Mesendoderm (in vitro differentiated cells): ENCODE measurements at regions not wholly inside any gene's neighbourhood (a gene's known extent, or its start where the extent isn't known, plus 50 kb on each side); places are given as distances from the start of the nearest gene placed in this dataset.

Experiments
- DNase-seq: peaks from one replicate; pipeline ENCODE4 v3.0.0; 2013
- H2AK5ac ChIP-seq: 2 replicates; pipeline ENCODE4 v1.6.1; 2013; ENCODE audit warnings: low read length, inconsistent platforms
- H2BK120ac ChIP-seq: 2 replicates; pipeline ENCODE4 v1.6.1; 2013; ENCODE audit warnings: low read depth, mild to moderate bottlenecking, low read length, moderate library complexity, mixed read lengths
- H2BK15ac ChIP-seq: replicated peaks from 2 replicates; pipeline ENCODE4 v1.6.1; 2013; ENCODE audit warnings: low read depth, mild to moderate bottlenecking, moderate library complexity
- H2BK5ac ChIP-seq: 2 replicates; pipeline ENCODE4 v1.6.1; 2013; ENCODE audit warnings: low read length, inconsistent platforms
- H3K18ac ChIP-seq: 2 replicates; pipeline ENCODE4 v1.6.1; 2013; ENCODE audit warnings: mild to moderate bottlenecking, low read length, mixed read lengths
- H3K23ac ChIP-seq: one replicate; pipeline ENCODE4 v1.6.1; 2013; ENCODE audit warnings: low read length
- H3K27ac ChIP-seq: 2 replicates; pipeline ENCODE4 v1.5.1; 2013; ENCODE audit warnings: low read depth, mild to moderate bottlenecking, inconsistent platforms, low read length, moderate library complexity
- H3K27me3 ChIP-seq: 2 replicates; pipeline ENCODE4 v1.6.1; 2013; ENCODE audit warnings: low read length, control low read depth, mild to moderate bottlenecking, inconsistent platforms; ENCODE audit not compliant: insufficient read depth, poor library complexity
- H3K36me3 ChIP-seq: 2 replicates; pipeline ENCODE4 v1.6.1; 2013; ENCODE audit warnings: low read length, inconsistent platforms; ENCODE audit not compliant: control insufficient read depth, insufficient read depth
- H3K4ac ChIP-seq: one replicate; pipeline ENCODE4 v1.6.1; 2013; ENCODE audit warnings: low read depth, mild to moderate bottlenecking, low read length, moderate library complexity
- H3K4me1 ChIP-seq: 2 replicates; pipeline ENCODE4 v1.6.1; 2013; ENCODE audit warnings: low read depth, low read length, inconsistent platforms; ENCODE audit not compliant: control insufficient read depth
- H3K4me2 ChIP-seq: 2 replicates; pipeline ENCODE4 v1.6.1; 2013; ENCODE audit warnings: low read length
- H3K4me3 ChIP-seq: 2 replicates; pipeline ENCODE4 v1.5.1; 2013; ENCODE audit warnings: mild to moderate bottlenecking, low read length
- H3K56ac ChIP-seq: one replicate; pipeline ENCODE4 v1.6.1; 2013; ENCODE audit warnings: low read length
- H3K79me1 ChIP-seq: 2 replicates; pipeline ENCODE4 v1.6.1; 2013; ENCODE audit warnings: low read length, inconsistent platforms
- H3K79me2 ChIP-seq: 2 replicates; pipeline ENCODE4 v1.6.1; 2013; ENCODE audit warnings: mild to moderate bottlenecking, low read length; ENCODE audit not compliant: control insufficient read depth, insufficient read depth
- H3K9ac ChIP-seq: 2 replicates; pipeline ENCODE4 v1.6.1; 2013; ENCODE audit warnings: low read length, inconsistent platforms
- H4K5ac ChIP-seq: one replicate; pipeline ENCODE4 v1.6.1; 2013; ENCODE audit warnings: low read length
- H4K8ac ChIP-seq: one replicate; pipeline ENCODE4 v1.6.1; 2013; ENCODE audit warnings: low read depth, mild to moderate bottlenecking, control low read depth, low read length, moderate library complexity
- WGBS: extraction: QIAGEN DNeasy Blood & Tissue Kit; methylation state at CpG from one replicate; pipeline ENCODE4 v1.1.7; 2013; ENCODE audit warnings: low lambda C conversion rate, missing lambda C conversion rate; ENCODE audit not compliant: insufficient coverage; ENCODE audit errors: extremely low coverage; 5-methylcytosine and 5-hydroxymethylcytosine counted together

- no peak overlapping the region for H3K56ac ChIP-seq
- no peak overlapping the region for H3K23ac ChIP-seq
- H3K9ac ChIP-seq = no peak overlapping the region
- no peaks in the 10 kb centered on the region for H3K79me1 ChIP-seq
- no peak overlapping the region for H2AK5ac ChIP-seq
- no peak overlapping the region for H2BK120ac ChIP-seq
- H3K4me2 ChIP-seq = no peak overlapping the region
- no peaks in the 10 kb centered on the region for H3K27me3 ChIP-seq
- H3K27ac ChIP-seq = no peak overlapping the region
- no CpG with 5 or more reads among the region's 8 CpGs for WGBS
- H3K4ac ChIP-seq = no peak overlapping the region
- H3K4me1 ChIP-seq = no peaks in the 10 kb centered on the region
- H2BK5ac ChIP-seq = no peak overlapping the region
- H3K18ac ChIP-seq = no peak overlapping the region
- no peak overlapping the region for H2BK15ac ChIP-seq
- no peak overlapping the region for H4K5ac ChIP-seq
- H4K8ac ChIP-seq = no peak overlapping the region
- no peak for DNase-seq
- no peaks in the 10 kb centered on the region for H3K36me3 ChIP-seq
- H3K79me2 ChIP-seq = no peaks in the 10 kb centered on the region
- no peak overlapping the region for H3K4me3 ChIP-seq
Measured at GRCh38 chr5:112616812-112617547, 120.7 kb upstream of the APC start.

- H3K4me2 ChIP-seq = no peak overlapping the region
- no peak overlapping the region for H2AK5ac ChIP-seq
- no peak overlapping the region for H4K8ac ChIP-seq
- H3K36me3 ChIP-seq = no peaks in the 10 kb centered on the region
- WGBS = no CpG with 5 or more reads among the region's 3 CpGs
- no peak overlapping the region for H3K23ac ChIP-seq
- H3K79me1 ChIP-seq = no peaks in the 10 kb centered on the region
- H3K9ac ChIP-seq = no peak overlapping the region
- H2BK15ac ChIP-seq = no peak overlapping the region
- H3K27me3 ChIP-seq = no peaks in the 10 kb centered on the region
- H3K56ac ChIP-seq = no peak overlapping the region
- H2BK120ac ChIP-seq = no peak overlapping the region
- peaks cover 5% of the 10 kb centered on the region for H3K4me1 ChIP-seq
- H3K4me3 ChIP-seq = no peak overlapping the region
- H3K79me2 ChIP-seq = no peaks in the 10 kb centered on the region
- no peak overlapping the region for H3K18ac ChIP-seq
- DNase-seq = no peak
- no peak overlapping the region for H4K5ac ChIP-seq
- no peak overlapping the region for H2BK5ac ChIP-seq
- no peak overlapping the region for H3K4ac ChIP-seq
- H3K27ac ChIP-seq = no peak overlapping the region
Measured at GRCh38 chr5:112625246-112625645, 112.4 kb upstream of the APC start.

- Histone ChIP-seq H3K4me1 (peaks cover 5% of the 10 kb centered on the region), H3K27ac (no peak overlapping the region), H4K5ac (no peak overlapping the region), H3K36me3 (no peaks in the 10 kb centered on the region), H3K4me3 (no peak overlapping the region), H2BK5ac (no peak overlapping the region), H4K8ac (no peak overlapping the region), H3K79me2 (no peaks in the 10 kb centered on the region), H3K79me1 (no peaks in the 10 kb centered on the region), H3K18ac (no peak overlapping the region), H3K9ac (no peak overlapping the region), H3K23ac (no peak overlapping the region), H2BK15ac (no peak overlapping the region), H2AK5ac (no peak overlapping the region), H3K4me2 (no peak overlapping the region), H3K4ac (no peak overlapping the region), H2BK120ac (no peak overlapping the region), H3K27me3 (no peaks in the 10 kb centered on the region), H3K56ac (no peak overlapping the region)
- no CpG with 5 or more reads among the region's 4 CpGs for WGBS
- DNase-seq = no peak
Measured at GRCh38 chr5:112625689-112626438, 111.8 kb upstream of the APC start.

- H2AK5ac ChIP-seq = no peak overlapping the region
- no CpG with 5 or more reads among the region's 4 CpGs for WGBS
- H2BK5ac ChIP-seq = no peak overlapping the region
- no peaks in the 10 kb centered on the region for H3K36me3 ChIP-seq
- no peaks in the 10 kb centered on the region for H3K79me1 ChIP-seq
- H3K4me2 ChIP-seq = no peak overlapping the region
- no peak overlapping the region for H3K27ac ChIP-seq
- H3K4me1 ChIP-seq = peaks cover 5% of the 10 kb centered on the region
- H3K27me3 ChIP-seq = no peaks in the 10 kb centered on the region
- H2BK15ac ChIP-seq = no peak overlapping the region
- no peak overlapping the region for H2BK120ac ChIP-seq
- no peak overlapping the region for H3K56ac ChIP-seq
- H3K4me3 ChIP-seq = no peak overlapping the region
- no peak overlapping the region for H3K23ac ChIP-seq
- no peak for DNase-seq
- H3K4ac ChIP-seq = no peak overlapping the region
- H3K9ac ChIP-seq = no peak overlapping the region
- H3K18ac ChIP-seq = no peak overlapping the region
- no peak overlapping the region for H4K8ac ChIP-seq
- H3K79me2 ChIP-seq = no peaks in the 10 kb centered on the region
- no peak overlapping the region for H4K5ac ChIP-seq
Measured at GRCh38 chr5:112626715-112627114, 111.0 kb upstream of the APC start.

- Histone ChIP-seq H3K27me3 (no peaks in the 10 kb centered on the region), H3K23ac (no peak overlapping the region), H3K79me1 (no peaks in the 10 kb centered on the region), H2BK5ac (no peak overlapping the region), H4K8ac (no peak overlapping the region), H3K27ac (no peak overlapping the region), H2BK120ac (no peak overlapping the region), H3K4me3 (no peak overlapping the region), H3K4ac (no peak overlapping the region), H3K9ac (no peak overlapping the region), H3K4me1 (peaks cover 5% of the 10 kb centered on the region), H2BK15ac (no peak overlapping the region), H2AK5ac (no peak overlapping the region), H3K79me2 (no peaks in the 10 kb centered on the region), H4K5ac (no peak overlapping the region), H3K56ac (no peak overlapping the region), H3K18ac (no peak overlapping the region), H3K36me3 (no peaks in the 10 kb centered on the region), H3K4me2 (no peak overlapping the region)
- DNase-seq = peak; percentile 49
- WGBS = no CpG with 5 or more reads among the region's 6 CpGs
Measured at GRCh38 chr5:112628214-112628980, 109.3 kb upstream of the APC start.
